Glomerular endothelial cell (primary cell): ENCODE measurements at regions not wholly inside any gene's neighbourhood (a gene's known extent, or its start where the extent isn't known, plus 50 kb on each side); places are given as distances from the start of the nearest gene placed in this dataset.
"Not testable (repeated sequence)": the region's sequence is repeated elsewhere in the genome, so short reads cannot be mapped to it uniquely, and the experiment has no call there.

Source experiments
- DNase-seq: peaks from one replicate; pipeline ENCODE4 v3.0.0-alpha.2; 2011; ENCODE audit warnings: low read depth, low spot score; ENCODE audit errors: extremely low read depth

GRCh38 chr3:34046154-34046553, 247.7 kb downstream of the PDCD6IP start:
- no peak for DNase-seq

- no peak for DNase-seq
Measured at GRCh38 chr3:34053626-34054025, 255.2 kb downstream of the PDCD6IP start.

GRCh38 chr3:34056181-34056910, 257.9 kb downstream of the PDCD6IP start:
- no peak for DNase-seq

GRCh38 chr3:34056951-34057390, 258.5 kb downstream of the PDCD6IP start:
- DNase-seq: no peak

GRCh38 chr3:34060995-34061394, 262.6 kb downstream of the PDCD6IP start:
- not testable (repeated sequence) for DNase-seq

- DNase-seq: no peak
Measured at GRCh38 chr3:34065901-34066300, 267.5 kb downstream of the PDCD6IP start.

GRCh38 chr3:34066328-34066727, 267.9 kb downstream of the PDCD6IP start:
- no peak for DNase-seq

GRCh38 chr3:34066999-34067398, 268.6 kb downstream of the PDCD6IP start:
- DNase-seq: no peak

GRCh38 chr3:34067536-34068051, 269.2 kb downstream of the PDCD6IP start:
- DNase-seq: no peak

- no peak for DNase-seq
Measured at GRCh38 chr3:34068505-34068904, 270.1 kb downstream of the PDCD6IP start.

GRCh38 chr3:34070831-34071585, 272.6 kb downstream of the PDCD6IP start:
- DNase-seq: no peak

- DNase-seq: no peak
Measured at GRCh38 chr3:34072297-34072696, 273.9 kb downstream of the PDCD6IP start.

GRCh38 chr3:34073111-34073510, 274.7 kb downstream of the PDCD6IP start:
- no peak for DNase-seq

GRCh38 chr3:34073961-34074360, 275.5 kb downstream of the PDCD6IP start:
- no peak for DNase-seq

GRCh38 chr3:34075975-34076374, 277.5 kb downstream of the PDCD6IP start:
- no peak for DNase-seq

GRCh38 chr3:34077417-34078195, 279.2 kb downstream of the PDCD6IP start:
- no peak for DNase-seq

GRCh38 chr3:34078418-34078817, 280.0 kb downstream of the PDCD6IP start:
- no peak for DNase-seq

GRCh38 chr3:34079849-34080248, 281.4 kb downstream of the PDCD6IP start:
- not testable (repeated sequence) for DNase-seq

- DNase-seq: not testable (repeated sequence)
Measured at GRCh38 chr3:34090379-34090778, 291.9 kb downstream of the PDCD6IP start.

GRCh38 chr3:34090876-34091275, 292.4 kb downstream of the PDCD6IP start:
- DNase-seq: no peak

GRCh38 chr3:34094280-34094679, 295.9 kb downstream of the PDCD6IP start:
- DNase-seq: not testable (repeated sequence)
